ENCODE measurements at regions not wholly inside any gene's neighbourhood (a gene's known extent, or its start where the extent isn't known, plus 50 kb on each side); places are given as distances from the start of the nearest gene placed in this dataset.

DNA sequence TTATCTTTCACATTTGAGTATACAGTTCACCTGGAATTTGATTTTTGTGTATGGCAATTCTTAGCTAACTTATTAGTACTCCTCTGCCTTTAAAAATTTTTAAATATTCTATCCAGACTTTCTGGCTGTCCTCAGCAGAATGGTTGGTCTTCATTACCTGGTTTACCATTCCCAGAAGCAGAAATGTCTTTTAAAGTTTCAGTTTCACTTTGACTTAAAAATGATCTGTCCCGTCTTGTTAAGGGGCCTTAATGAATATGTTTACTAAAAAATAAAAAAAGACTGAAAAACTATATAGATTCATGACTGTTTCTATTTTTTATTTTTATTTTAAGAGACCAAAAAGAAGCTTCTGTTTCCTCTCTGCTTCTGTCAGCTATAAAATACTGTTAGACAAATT, 70.5 kb upstream of the TNRC6B start:
- Histone ChIP-seq H3K79me2 (replicated peaks; ENCODE audit: insufficient read depth, low read length) (no peaks in the 10 kb centered on the region), H3K27me3 (ENCODE audit: insufficient read depth, low read depth, low read length) (no peaks in the 10 kb centered on the region), H3K9ac (ENCODE audit: low read length) (no peak overlapping the region), H3K4me2 (ENCODE audit: low read length) (no peak overlapping the region), H4K20me1 (ENCODE audit: insufficient read depth) (no peaks in the 10 kb centered on the region), H3K27ac (ENCODE audit: low read length) (no peak overlapping the region), H3K36me3 (ENCODE audit: insufficient read depth, low read length) (no peaks in the 10 kb centered on the region), H3K4me3 (ENCODE audit: low read length) (no peak overlapping the region), H3F3A (ENCODE audit: insufficient read depth, low read length, poor library complexity, severe bottlenecking) (no peaks in the 10 kb centered on the region), H2AFZ (ENCODE audit: low read depth, low read length) (no peak overlapping the region), H3K9me3 (ENCODE audit: low read length) (no peaks in the 10 kb centered on the region), H3K9me2 (ENCODE audit: insufficient read depth, low read length) (no peaks in the 10 kb centered on the region)
- no peak for TF ChIP-seq MXI1 (conservative IDR thresholded peaks at IDR 0.05; ENCODE audit: poor library complexity, severe bottlenecking)
- TF ChIP-seq, protein P1, sequence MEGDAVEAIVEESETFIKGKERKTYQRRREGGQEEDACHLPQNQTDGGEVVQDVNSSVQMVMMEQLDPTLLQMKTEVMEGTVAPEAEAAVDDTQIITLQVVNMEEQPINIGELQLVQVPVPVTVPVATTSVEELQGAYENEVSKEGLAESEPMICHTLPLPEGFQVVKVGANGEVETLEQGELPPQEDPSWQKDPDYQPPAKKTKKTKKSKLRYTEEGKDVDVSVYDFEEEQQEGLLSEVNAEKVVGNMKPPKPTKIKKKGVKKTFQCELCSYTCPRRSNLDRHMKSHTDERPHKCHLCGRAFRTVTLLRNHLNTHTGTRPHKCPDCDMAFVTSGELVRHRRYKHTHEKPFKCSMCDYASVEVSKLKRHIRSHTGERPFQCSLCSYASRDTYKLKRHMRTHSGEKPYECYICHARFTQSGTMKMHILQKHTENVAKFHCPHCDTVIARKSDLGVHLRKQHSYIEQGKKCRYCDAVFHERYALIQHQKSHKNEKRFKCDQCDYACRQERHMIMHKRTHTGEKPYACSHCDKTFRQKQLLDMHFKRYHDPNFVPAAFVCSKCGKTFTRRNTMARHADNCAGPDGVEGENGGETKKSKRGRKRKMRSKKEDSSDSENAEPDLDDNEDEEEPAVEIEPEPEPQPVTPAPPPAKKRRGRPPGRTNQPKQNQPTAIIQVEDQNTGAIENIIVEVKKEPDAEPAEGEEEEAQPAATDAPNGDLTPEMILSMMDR (IDR thresholded peaks at IDR 0.05; ENCODE audit: poor library complexity, severe bottlenecking), result no peak
- no peak for TF ChIP-seq TAF1 (IDR thresholded peaks at IDR 0.05; ENCODE audit: low read depth)
- TF ChIP-seq EP300 (conservative IDR thresholded peaks at IDR 0.05; ENCODE audit: poor library complexity, severe bottlenecking), result no peak

GRCh38 chr22:40107851-40108378, 69.8 kb upstream of the TNRC6B start:
- Histone ChIP-seq H3K36me3 (ENCODE audit: insufficient read depth, low read length) (no peaks in the 10 kb centered on the region), H3K9me3 (ENCODE audit: low read length) (no peaks in the 10 kb centered on the region), H3K79me2 (replicated peaks; ENCODE audit: insufficient read depth, low read length) (no peaks in the 10 kb centered on the region), H3K9me2 (ENCODE audit: insufficient read depth, low read length) (no peaks in the 10 kb centered on the region), H4K20me1 (ENCODE audit: insufficient read depth) (no peaks in the 10 kb centered on the region), H3K4me2 (ENCODE audit: low read length) (no peak overlapping the region), H2AFZ (ENCODE audit: low read depth, low read length) (no peak overlapping the region), H3K4me3 (ENCODE audit: low read length) (no peak overlapping the region), H3K27me3 (ENCODE audit: insufficient read depth, low read depth, low read length) (no peaks in the 10 kb centered on the region), H3K9ac (ENCODE audit: low read length) (no peak overlapping the region), H3F3A (ENCODE audit: insufficient read depth, low read length, poor library complexity, severe bottlenecking) (no peaks in the 10 kb centered on the region), H3K27ac (ENCODE audit: low read length) (no peak overlapping the region)
- TF ChIP-seq EZH2 (IDR thresholded peaks at IDR 0.05; ENCODE audit: borderline replicate concordance, insufficient read depth, low read length, poor library complexity, severe bottlenecking) (no peak), SMC3 (conservative IDR thresholded peaks at IDR 0.05; ENCODE audit: poor library complexity) (no peak), POLR2AphosphoS5 (IDR thresholded peaks at IDR 0.05) (no peak), EP300 (conservative IDR thresholded peaks at IDR 0.05; ENCODE audit: poor library complexity, severe bottlenecking) (no peak), TAF1 (IDR thresholded peaks at IDR 0.05; ENCODE audit: low read depth) (no peak), MXI1 (conservative IDR thresholded peaks at IDR 0.05; ENCODE audit: poor library complexity, severe bottlenecking) (no peak), RAD21 (conservative IDR thresholded peaks at IDR 0.05) (no peak)
- TF ChIP-seq, protein P1 (IDR thresholded peaks at IDR 0.05; ENCODE audit: poor library complexity, severe bottlenecking), result no peak
- TF ChIP-seq, protein P2, sequence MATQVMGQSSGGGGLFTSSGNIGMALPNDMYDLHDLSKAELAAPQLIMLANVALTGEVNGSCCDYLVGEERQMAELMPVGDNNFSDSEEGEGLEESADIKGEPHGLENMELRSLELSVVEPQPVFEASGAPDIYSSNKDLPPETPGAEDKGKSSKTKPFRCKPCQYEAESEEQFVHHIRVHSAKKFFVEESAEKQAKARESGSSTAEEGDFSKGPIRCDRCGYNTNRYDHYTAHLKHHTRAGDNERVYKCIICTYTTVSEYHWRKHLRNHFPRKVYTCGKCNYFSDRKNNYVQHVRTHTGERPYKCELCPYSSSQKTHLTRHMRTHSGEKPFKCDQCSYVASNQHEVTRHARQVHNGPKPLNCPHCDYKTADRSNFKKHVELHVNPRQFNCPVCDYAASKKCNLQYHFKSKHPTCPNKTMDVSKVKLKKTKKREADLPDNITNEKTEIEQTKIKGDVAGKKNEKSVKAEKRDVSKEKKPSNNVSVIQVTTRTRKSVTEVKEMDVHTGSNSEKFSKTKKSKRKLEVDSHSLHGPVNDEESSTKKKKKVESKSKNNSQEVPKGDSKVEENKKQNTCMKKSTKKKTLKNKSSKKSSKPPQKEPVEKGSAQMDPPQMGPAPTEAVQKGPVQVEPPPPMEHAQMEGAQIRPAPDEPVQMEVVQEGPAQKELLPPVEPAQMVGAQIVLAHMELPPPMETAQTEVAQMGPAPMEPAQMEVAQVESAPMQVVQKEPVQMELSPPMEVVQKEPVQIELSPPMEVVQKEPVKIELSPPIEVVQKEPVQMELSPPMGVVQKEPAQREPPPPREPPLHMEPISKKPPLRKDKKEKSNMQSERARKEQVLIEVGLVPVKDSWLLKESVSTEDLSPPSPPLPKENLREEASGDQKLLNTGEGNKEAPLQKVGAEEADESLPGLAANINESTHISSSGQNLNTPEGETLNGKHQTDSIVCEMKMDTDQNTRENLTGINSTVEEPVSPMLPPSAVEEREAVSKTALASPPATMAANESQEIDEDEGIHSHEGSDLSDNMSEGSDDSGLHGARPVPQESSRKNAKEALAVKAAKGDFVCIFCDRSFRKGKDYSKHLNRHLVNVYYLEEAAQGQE (IDR thresholded peaks at IDR 0.05; ENCODE audit: borderline replicate concordance), result no peak

Data from neural cell (in vitro differentiated cells).